ENCODE measurements at regions not wholly inside any gene's neighbourhood (a gene's known extent, or its start where the extent isn't known, plus 50 kb on each side); places are given as distances from the start of the nearest gene placed in this dataset.
"Not testable (repeated sequence)": the region's sequence is repeated elsewhere in the genome, so short reads cannot be mapped to it uniquely, and the experiment has no call there.

DNA sequence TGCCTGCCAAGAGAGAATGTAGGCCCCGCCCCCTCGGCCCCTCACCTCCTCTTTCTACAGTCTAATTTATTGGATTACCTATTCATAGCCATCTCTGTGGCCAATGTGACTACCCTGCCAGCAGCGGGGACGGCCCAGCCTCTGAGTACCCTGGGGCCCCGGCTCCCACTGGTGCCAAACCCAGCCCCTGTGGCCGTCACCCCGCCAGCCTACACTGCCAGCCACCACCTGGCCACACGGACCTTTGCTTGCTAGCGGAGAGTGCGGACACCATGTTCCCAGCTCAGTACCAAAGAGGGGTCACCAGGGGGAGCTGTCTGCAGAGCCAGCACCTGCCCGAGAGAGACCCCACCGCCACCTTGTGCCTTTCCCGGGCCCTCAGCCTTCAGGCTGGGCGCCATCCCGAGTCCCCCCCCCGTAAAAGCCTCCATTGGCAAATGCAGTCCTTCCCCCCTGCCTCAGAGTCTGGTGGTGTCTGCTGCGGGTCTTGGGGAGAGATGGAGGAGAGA lies 511.1 kb downstream of the ZNF37A start:
- Histone ChIP-seq H3K18ac (ENCODE audit: insufficient read length, low read depth, low read length) (no peak overlapping the region), H4K8ac (replicated peaks; ENCODE audit: insufficient read length, low read depth, low read length) (no peak overlapping the region), H3K9me3 (ENCODE audit: control insufficient read depth, low read depth, low read length) (peaks cover 61% of the 10 kb centered on the region), H2AFZ (ENCODE audit: low read length) (no peak overlapping the region), H2AK5ac (ENCODE audit: insufficient read length, low read length) (no peak overlapping the region), H4K5ac (ENCODE audit: insufficient read length, low read depth, low read length) (no peak overlapping the region), H2BK15ac (ENCODE audit: low read depth, low read length) (no peak overlapping the region), H3T11ph (ENCODE audit: low read length) (no peak overlapping the region), H4K20me1 (ENCODE audit: control insufficient read depth, insufficient read depth, insufficient read length) (no peaks in the 10 kb centered on the region), H2BK20ac (ENCODE audit: low read depth, low read length, poor library complexity, severe bottlenecking) (no peak overlapping the region), H3K4ac (ENCODE audit: low read depth, low read length) (no peak overlapping the region), H3K9ac (ENCODE audit: extremely low read depth, insufficient read length, low read length) (no peak overlapping the region), H3K4me2 (ENCODE audit: insufficient read depth, insufficient read length, low read length) (no peak overlapping the region), H3K23ac (ENCODE audit: insufficient read length, low read depth, low read length) (no peak overlapping the region), H2BK5ac (ENCODE audit: insufficient read length, low read length) (no peak overlapping the region), H3K27me3 (ENCODE audit: insufficient read depth, low read length) (no peaks in the 10 kb centered on the region), H2BK120ac (ENCODE audit: low read depth, low read length, poor library complexity, severe bottlenecking) (no peak overlapping the region), H2BK12ac (ENCODE audit: insufficient read length, low read depth, low read length) (no peak overlapping the region), H3K4me1 (ENCODE audit: insufficient read depth, low read length) (no peaks in the 10 kb centered on the region), H3K23me2 (ENCODE audit: insufficient read length, low read depth, low read length, poor library complexity, severe bottlenecking) (no peaks in the 10 kb centered on the region), H3K27ac (ENCODE audit: insufficient read length, low read depth, low read length) (no peak overlapping the region), H3K14ac (ENCODE audit: insufficient read depth, low read length) (no peak overlapping the region), H4K91ac (ENCODE audit: insufficient read length, low read depth, low read length) (no peak overlapping the region), H3K56ac (ENCODE audit: insufficient read length, low read depth, low read length) (no peak overlapping the region), H3K79me2 (ENCODE audit: insufficient read depth, low read length) (no peaks in the 10 kb centered on the region), H3K79me1 (ENCODE audit: insufficient read depth, low read depth, low read length, poor library complexity, severe bottlenecking) (no peaks in the 10 kb centered on the region)
- WGBS (ENCODE audit: extremely low coverage, insufficient read length, low lambda C conversion rate): no CpG with 5 or more reads among the region's 17 CpGs
- no peak for DNase-seq
- Mint-ChIP-seq H3K27me3 (ENCODE audit: low read depth) (no peaks in the 10 kb centered on the region; the same call in 1 of the 2 replicates), H3K9me3 (peaks cover 85 to 87% of the 10 kb centered on the region in 2 experiments), H3K4me1 (no peaks in the 10 kb centered on the region), H3K4me3 (no peak overlapping the region), H3K36me3 (ENCODE audit: insufficient read depth in 1 of 3, low read depth in 3 of 3) (peaks cover 15 to 20% (median 18%) of the 10 kb centered on the region in 3 experiments; a peak in 6 of 7 replicates), H3K27ac (no peak overlapping the region)
- TF ChIP-seq, protein P1, sequence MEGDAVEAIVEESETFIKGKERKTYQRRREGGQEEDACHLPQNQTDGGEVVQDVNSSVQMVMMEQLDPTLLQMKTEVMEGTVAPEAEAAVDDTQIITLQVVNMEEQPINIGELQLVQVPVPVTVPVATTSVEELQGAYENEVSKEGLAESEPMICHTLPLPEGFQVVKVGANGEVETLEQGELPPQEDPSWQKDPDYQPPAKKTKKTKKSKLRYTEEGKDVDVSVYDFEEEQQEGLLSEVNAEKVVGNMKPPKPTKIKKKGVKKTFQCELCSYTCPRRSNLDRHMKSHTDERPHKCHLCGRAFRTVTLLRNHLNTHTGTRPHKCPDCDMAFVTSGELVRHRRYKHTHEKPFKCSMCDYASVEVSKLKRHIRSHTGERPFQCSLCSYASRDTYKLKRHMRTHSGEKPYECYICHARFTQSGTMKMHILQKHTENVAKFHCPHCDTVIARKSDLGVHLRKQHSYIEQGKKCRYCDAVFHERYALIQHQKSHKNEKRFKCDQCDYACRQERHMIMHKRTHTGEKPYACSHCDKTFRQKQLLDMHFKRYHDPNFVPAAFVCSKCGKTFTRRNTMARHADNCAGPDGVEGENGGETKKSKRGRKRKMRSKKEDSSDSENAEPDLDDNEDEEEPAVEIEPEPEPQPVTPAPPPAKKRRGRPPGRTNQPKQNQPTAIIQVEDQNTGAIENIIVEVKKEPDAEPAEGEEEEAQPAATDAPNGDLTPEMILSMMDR (conservative IDR thresholded peaks at IDR 0.05): no peak

DNA sequence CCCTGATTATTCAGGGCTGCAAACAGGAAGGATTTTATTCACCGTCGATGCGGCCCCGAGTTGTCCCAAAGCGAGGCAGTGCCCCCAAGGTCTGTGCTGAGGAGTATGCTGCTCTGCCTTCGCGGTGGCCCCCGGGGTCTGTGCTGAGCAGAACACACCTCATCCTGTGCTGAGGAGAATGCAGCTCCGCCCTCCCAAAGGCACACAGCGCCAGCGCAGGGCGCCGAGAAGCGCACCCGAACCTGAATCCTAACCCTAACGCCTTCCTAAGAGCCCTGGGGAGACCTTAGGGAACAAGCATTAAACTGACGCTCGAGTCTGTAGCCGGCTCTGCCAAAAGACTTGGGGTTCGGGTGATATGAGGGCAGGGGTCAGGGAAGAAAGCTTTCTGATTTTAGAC lies 521.5 kb downstream of the ZNF37A start:
- not testable (repeated sequence) for H3K4me3 Mint-ChIP-seq; H3T11ph ChIP-seq (ENCODE audit: low read length); H2BK15ac ChIP-seq (ENCODE audit: low read depth, low read length); H3K27me3 Mint-ChIP-seq (ENCODE audit: low read depth); H3K4me1 Mint-ChIP-seq; H3K27me3 ChIP-seq (ENCODE audit: insufficient read depth, low read length); H3K14ac ChIP-seq (ENCODE audit: insufficient read depth, low read length); H3K4me1 ChIP-seq (ENCODE audit: insufficient read depth, low read length); H4K8ac ChIP-seq (replicated peaks; ENCODE audit: insufficient read length, low read depth, low read length); H2AK5ac ChIP-seq (ENCODE audit: insufficient read length, low read length); H4K5ac ChIP-seq (ENCODE audit: insufficient read length, low read depth, low read length); DNase-seq; H2BK5ac ChIP-seq (ENCODE audit: insufficient read length, low read length); H3K79me1 ChIP-seq (ENCODE audit: insufficient read depth, low read depth, low read length, poor library complexity, severe bottlenecking); H2AFZ ChIP-seq (ENCODE audit: low read length); H3K56ac ChIP-seq (ENCODE audit: insufficient read length, low read depth, low read length); H2BK12ac ChIP-seq (ENCODE audit: insufficient read length, low read depth, low read length); H3K27ac ChIP-seq (ENCODE audit: insufficient read length, low read depth, low read length); H3K23ac ChIP-seq (ENCODE audit: insufficient read length, low read depth, low read length); H3K4me2 ChIP-seq (ENCODE audit: insufficient read depth, insufficient read length, low read length); H3K9ac ChIP-seq (ENCODE audit: extremely low read depth, insufficient read length, low read length); H3K79me2 ChIP-seq (ENCODE audit: insufficient read depth, low read length); H4K20me1 ChIP-seq (ENCODE audit: control insufficient read depth, insufficient read depth, insufficient read length); H3K18ac ChIP-seq (ENCODE audit: insufficient read length, low read depth, low read length); H2BK120ac ChIP-seq (ENCODE audit: low read depth, low read length, poor library complexity, severe bottlenecking); H2BK20ac ChIP-seq (ENCODE audit: low read depth, low read length, poor library complexity, severe bottlenecking); H3K27ac Mint-ChIP-seq; H4K91ac ChIP-seq (ENCODE audit: insufficient read length, low read depth, low read length); H3K4ac ChIP-seq (ENCODE audit: low read depth, low read length); H3K9me3 ChIP-seq (ENCODE audit: control insufficient read depth, low read depth, low read length); H3K23me2 ChIP-seq (ENCODE audit: insufficient read length, low read depth, low read length, poor library complexity, severe bottlenecking)
- Mint-ChIP-seq H3K36me3 (ENCODE audit: insufficient read depth in 1 of 3, low read depth in 3 of 3) (peaks cover 4 to 19% (median 18%) of the 10 kb centered on the region in 3 experiments), H3K9me3 (peaks cover 66 to 72% of the 10 kb centered on the region in 2 experiments)
- no CpG with 5 or more reads among the region's 20 CpGs for WGBS (ENCODE audit: extremely low coverage, insufficient read length, low lambda C conversion rate)

Data from H9 (cell line).